ENCODE measurements at regions not wholly inside any gene's neighbourhood (a gene's known extent, or its start where the extent isn't known, plus 50 kb on each side); places are given as distances from the start of the nearest gene placed in this dataset.

GRCh38 chr10:131735577-131735976 is 165.2 kb upstream of the PPP2R2D start:
- intact Hi-C loops (cut with micrococcal nuclease) = no loop called here
- no peak overlapping the region for H3K27ac ChIP-seq (ENCODE audit: low read depth in 1 of 2, low read length in 2 of 2)
- H3K4me2 ChIP-seq (replicated peaks; ENCODE audit: extremely low read depth, low read length, poor library complexity, severe bottlenecking) = no peak overlapping the region
- H3K9me3 ChIP-seq (replicated peaks in 1 of 2; ENCODE audit: control insufficient read depth in 1 of 2, insufficient read depth in 1 of 2, low read length in 2 of 2) = peaks cover 0 to 9% of the 10 kb centered on the region in 2 donors
- no peaks in the 10 kb centered on the region for H3K4me1 ChIP-seq (ENCODE audit: control insufficient read depth in 1 of 2, insufficient read depth in 2 of 2, low read length in 2 of 2)
- H3K27me3 Mint-ChIP-seq (ENCODE audit: low read depth in 3 of 3) = peaks cover 3 to 7% (median 5%) of the 10 kb centered on the region in 3 donors
- no peak overlapping the region for H3K9ac ChIP-seq (ENCODE audit: insufficient read depth, low read length, poor library complexity, severe bottlenecking)
- WGBS (ENCODE audit: insufficient coverage) = 84% methylated on average over 5 of the region's 10 CpGs
- H3K27me3 ChIP-seq (ENCODE audit: control insufficient read depth in 2 of 2, insufficient read depth in 2 of 2, low read length in 2 of 2) = no peaks in the 10 kb centered on the region
- no peaks in the 10 kb centered on the region for H3K36me3 ChIP-seq (replicated peaks in 1 of 2; ENCODE audit: control insufficient read depth in 1 of 2, insufficient read depth in 2 of 2, low read length in 2 of 2)
- no peak for DNase-seq
- no peak overlapping the region for H3K4me3 Mint-ChIP-seq
- H3K36me3 Mint-ChIP-seq = no peaks in the 10 kb centered on the region
- no peaks in the 10 kb centered on the region for H4K20me1 ChIP-seq (ENCODE audit: insufficient read depth, low read length)
- no peak for TF ChIP-seq CTCF (IDR thresholded peaks at IDR 0.05)
- no peak overlapping the region for H3K4me3 ChIP-seq (replicated peaks in 1 of 3; ENCODE audit: low read depth in 2 of 3, low read length in 3 of 3)
- H3K27ac Mint-ChIP-seq = peak overlapping the region in 1 of 7 donors; percentile 16
- H3K79me2 ChIP-seq (ENCODE audit: insufficient read depth, low read length) = no peaks in the 10 kb centered on the region
- peaks cover 7% of the 10 kb centered on the region for H3K4me1 Mint-ChIP-seq
- H2AFZ ChIP-seq (ENCODE audit: insufficient read depth, low read depth, low read length, poor library complexity, severe bottlenecking) = no peak overlapping the region
- H3K9me3 Mint-ChIP-seq = peaks cover 1 to 10% (median 7%) of the 10 kb centered on the region in 7 donors

GRCh38 chr10:131736321-131736980 is 164.4 kb upstream of the PPP2R2D start:
- Mint-ChIP-seq H3K27me3 (ENCODE audit: low read depth in 3 of 3) (peaks cover 3 to 7% (median 5%) of the 10 kb centered on the region in 3 donors), H3K27ac (peak overlapping the region in 2 of 7 donors; percentile 31 to 43)

More at GRCh38 chr10:131736321-131736980, 164.4 kb upstream of the PPP2R2D start:
- Mint-ChIP-seq H3K9me3 (peaks cover 1 to 10% (median 7%) of the 10 kb centered on the region in 7 donors), H3K36me3 (no peaks in the 10 kb centered on the region), H3K4me3 (no peak overlapping the region), H3K4me1 (peaks cover 7% of the 10 kb centered on the region)
- Histone ChIP-seq H3K36me3 (replicated peaks in 1 of 2; ENCODE audit: control insufficient read depth in 1 of 2, insufficient read depth in 2 of 2, low read length in 2 of 2) (no peaks in the 10 kb centered on the region), H3K4me3 (replicated peaks in 1 of 3; ENCODE audit: low read depth in 2 of 3, low read length in 3 of 3) (no peak overlapping the region), H3K4me1 (ENCODE audit: control insufficient read depth in 1 of 2, insufficient read depth in 2 of 2, low read length in 2 of 2) (no peaks in the 10 kb centered on the region), H4K20me1 (ENCODE audit: insufficient read depth, low read length) (no peaks in the 10 kb centered on the region), H3K9me3 (replicated peaks in 1 of 2; ENCODE audit: control insufficient read depth in 1 of 2, insufficient read depth in 1 of 2, low read length in 2 of 2) (peaks cover 0 to 9% of the 10 kb centered on the region in 2 donors), H2AFZ (ENCODE audit: insufficient read depth, low read depth, low read length, poor library complexity, severe bottlenecking) (no peak overlapping the region), H3K27ac (ENCODE audit: low read depth in 1 of 2, low read length in 2 of 2) (no peak overlapping the region), H3K4me2 (replicated peaks; ENCODE audit: extremely low read depth, low read length, poor library complexity, severe bottlenecking) (no peak overlapping the region), H3K79me2 (ENCODE audit: insufficient read depth, low read length) (no peaks in the 10 kb centered on the region), H3K9ac (ENCODE audit: insufficient read depth, low read length, poor library complexity, severe bottlenecking) (no peak overlapping the region), H3K27me3 (ENCODE audit: control insufficient read depth in 2 of 2, insufficient read depth in 2 of 2, low read length in 2 of 2) (no peaks in the 10 kb centered on the region)
- TF ChIP-seq CTCF (IDR thresholded peaks at IDR 0.05) = no peak
- no peak for DNase-seq
- intact Hi-C loops (cut with micrococcal nuclease) = no loop called here
- WGBS (ENCODE audit: insufficient coverage) = 92% methylated on average over 12 of the region's 12 CpGs

Data from CD14-positive monocyte (primary cell).